Inflammatory macrophage (primary cell): ENCODE measurements at regions not wholly inside any gene's neighbourhood (a gene's known extent, or its start where the extent isn't known, plus 50 kb on each side); places are given as distances from the start of the nearest gene placed in this dataset.

ENCODE experiments used
- DNase-seq, 2 donors: peaks; one replicate each; pipeline ENCODE4 v3.0.0-alpha.2; 2020 to 2022

- no peak for DNase-seq
These were observed 374.0 kb downstream of the HDGFL1 start for GRCh38 chr6:22943327-22943726.

GRCh38 chr6:22949967-22950366 lies 380.6 kb downstream of the HDGFL1 start:
- no peak for DNase-seq

DNA sequence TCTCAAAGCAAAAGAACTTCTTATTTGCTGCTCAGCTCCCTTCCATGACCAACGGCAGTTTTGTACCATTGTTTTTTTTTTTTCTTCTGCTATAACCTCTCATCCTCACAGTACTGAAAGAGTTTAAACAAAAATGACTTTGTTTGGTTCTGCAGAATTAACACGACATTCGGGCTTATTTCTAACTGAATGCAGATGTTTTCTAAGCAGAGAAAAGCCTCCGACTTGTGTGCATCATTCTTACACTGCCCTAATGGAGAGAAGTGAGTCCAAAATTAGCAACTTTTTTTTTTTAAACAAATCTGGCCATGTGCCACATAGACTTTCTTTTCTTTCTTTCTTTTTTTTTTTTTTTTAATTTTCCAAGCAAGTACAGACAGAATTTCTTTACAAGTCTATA lies 382.7 kb downstream of the HDGFL1 start:
- DNase-seq: no peak

DNA sequence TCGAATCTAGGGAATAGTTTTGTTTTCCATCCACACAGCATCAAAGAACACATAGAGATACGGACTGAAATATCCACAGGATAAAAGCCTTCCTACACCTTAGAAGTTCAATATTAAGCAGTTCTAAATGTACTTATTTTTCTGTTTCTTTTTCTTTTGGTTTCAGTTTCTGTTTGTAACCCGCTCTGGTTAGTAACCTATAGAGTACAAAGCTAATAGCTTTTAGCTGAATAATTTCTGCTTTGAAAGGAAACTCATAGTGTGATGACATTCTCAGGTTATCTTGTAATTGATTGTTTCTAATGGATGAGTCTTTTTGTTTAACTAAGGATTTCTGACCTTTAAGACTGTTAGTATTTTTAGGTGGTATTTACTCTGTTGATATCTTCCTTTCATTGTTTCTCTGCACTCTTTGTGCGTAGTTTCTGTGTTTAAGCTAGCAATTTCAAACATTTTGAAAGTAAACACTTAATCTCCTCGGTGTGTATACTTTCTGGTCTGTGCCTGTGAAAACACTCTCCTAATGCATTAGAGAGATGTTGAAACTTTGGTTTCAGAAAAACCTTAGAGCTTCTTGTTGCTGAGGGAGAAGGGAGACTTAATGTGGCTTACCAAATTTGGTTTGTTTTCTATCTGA lies 385.5 kb downstream of the HDGFL1 start:
- no peak for DNase-seq

GRCh38 chr6:22956029-22956681 lies 386.8 kb downstream of the HDGFL1 start:
- DNase-seq: no peak

DNA sequence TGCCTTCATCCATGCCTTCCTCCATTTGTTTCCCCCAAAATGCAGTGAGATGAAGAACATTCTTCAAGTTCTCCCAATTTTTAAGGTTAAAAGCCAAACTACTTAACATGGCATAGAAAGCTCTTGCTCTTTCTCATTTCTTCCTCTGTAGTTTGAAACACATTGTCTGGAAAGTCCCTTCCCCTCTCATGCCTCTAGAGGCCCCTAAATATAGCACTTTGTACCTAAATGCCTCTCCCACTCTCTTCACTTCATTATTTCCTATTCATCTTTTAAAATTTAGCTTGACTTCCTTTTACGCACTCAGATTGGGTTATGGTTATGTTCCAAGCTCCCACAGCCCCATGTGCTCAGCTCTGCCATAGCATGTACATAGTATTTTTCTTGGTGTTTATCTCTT lies 389.3 kb downstream of the HDGFL1 start:
- DNase-seq: no peak

DNA sequence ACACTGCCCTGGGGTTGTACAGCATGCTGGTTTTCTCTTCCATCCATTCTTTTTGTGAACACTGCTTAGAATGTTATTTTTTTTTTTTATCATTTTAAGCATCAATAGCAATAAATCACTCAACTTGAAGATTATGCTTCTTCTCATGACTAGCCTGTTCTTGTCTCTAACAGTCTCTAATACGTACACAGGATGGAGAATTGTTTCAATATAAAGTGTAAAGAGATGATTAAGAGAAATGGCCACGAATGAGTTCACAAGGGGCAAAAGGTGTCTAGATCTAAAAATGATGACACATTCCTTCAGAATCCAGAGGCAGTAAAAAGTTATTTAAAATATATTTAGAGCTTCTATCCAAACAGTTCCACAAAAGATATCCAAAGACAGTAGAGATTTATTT lies 390.2 kb downstream of the HDGFL1 start:
- DNase-seq: no peak

GRCh38 chr6:22964334-22964733 lies 395.0 kb downstream of the HDGFL1 start:
- no peak for DNase-seq

DNA sequence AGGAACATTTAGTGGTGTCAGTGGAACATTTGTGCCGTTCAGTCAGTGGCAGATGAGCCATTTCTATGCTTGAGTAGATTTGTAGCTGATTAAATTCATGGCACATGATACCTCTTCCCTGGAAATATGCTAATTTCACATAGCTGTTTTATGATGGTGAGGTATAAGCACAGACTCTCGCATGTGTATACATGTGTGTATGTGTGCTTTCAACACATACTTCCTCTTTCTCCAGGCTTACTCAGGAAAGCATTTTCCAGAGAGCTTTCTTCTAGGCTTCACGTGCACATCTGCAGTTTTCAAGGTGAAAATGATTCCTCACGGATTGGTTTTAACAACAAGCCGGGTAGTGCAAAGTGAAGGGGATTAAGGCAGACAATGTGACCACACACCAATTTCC lies 396.5 kb downstream of the HDGFL1 start:
- DNase-seq: no peak

DNA sequence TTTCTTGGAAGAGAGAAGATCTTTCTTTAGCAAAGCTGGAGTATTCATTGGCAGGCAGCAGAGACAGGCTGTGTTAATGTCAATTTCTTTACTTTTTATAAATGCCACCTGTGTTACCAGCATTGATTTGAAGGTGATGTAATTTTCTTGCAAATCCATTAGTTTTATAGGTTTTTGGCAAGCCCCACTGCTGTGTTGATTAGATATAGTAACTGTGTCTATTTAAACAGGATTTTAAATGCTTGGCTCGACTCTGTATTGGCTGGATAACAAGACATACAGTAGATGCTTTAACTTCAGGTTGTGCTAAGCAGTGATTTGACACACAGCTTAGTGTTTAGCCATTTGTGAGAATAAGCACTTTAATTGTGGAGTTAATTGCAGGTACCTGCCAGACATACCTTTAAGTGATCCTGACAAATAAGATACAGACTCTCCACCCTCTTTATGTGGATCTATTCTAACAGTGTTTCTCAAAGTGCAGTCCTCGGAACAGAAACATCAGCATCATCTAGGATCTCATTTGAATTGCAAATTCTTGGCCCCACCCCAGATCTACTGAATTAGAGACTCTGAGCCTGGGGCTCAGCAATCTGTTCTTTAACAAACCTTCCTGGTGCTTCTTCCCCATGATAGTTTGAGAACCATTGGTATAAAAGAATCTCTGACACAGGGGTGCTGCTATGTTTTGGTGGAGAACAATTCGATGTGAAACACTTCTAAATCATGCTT lies 397.5 kb downstream of the HDGFL1 start:
- DNase-seq: no peak

GRCh38 chr6:22970004-22970403 lies 400.6 kb downstream of the HDGFL1 start:
- DNase-seq: no peak

GRCh38 chr6:22972771-22973170 lies 403.4 kb downstream of the HDGFL1 start:
- no peak for DNase-seq

GRCh38 chr6:22975079-22975478 lies 405.7 kb downstream of the HDGFL1 start:
- DNase-seq: no peak

DNA sequence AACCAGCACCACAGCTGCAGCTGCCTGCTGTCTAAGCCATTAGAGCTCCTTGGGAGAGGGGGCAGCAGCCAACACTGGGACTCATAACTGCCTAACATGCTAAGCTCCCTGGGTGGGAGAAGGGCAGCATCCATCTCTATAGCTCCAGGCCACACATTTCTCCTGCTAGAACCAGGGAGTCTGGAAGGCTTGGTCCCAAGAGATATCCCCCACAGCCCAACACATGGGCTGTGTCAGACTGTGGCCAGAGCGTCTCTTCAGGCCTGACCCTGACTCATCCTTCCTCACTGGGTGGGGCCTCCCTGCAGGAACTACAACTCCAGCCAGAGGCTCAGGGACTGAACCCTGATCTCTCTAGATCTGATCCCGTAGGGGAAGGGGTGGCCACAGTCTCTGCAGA lies 411.1 kb downstream of the HDGFL1 start:
- no peak for DNase-seq

DNA sequence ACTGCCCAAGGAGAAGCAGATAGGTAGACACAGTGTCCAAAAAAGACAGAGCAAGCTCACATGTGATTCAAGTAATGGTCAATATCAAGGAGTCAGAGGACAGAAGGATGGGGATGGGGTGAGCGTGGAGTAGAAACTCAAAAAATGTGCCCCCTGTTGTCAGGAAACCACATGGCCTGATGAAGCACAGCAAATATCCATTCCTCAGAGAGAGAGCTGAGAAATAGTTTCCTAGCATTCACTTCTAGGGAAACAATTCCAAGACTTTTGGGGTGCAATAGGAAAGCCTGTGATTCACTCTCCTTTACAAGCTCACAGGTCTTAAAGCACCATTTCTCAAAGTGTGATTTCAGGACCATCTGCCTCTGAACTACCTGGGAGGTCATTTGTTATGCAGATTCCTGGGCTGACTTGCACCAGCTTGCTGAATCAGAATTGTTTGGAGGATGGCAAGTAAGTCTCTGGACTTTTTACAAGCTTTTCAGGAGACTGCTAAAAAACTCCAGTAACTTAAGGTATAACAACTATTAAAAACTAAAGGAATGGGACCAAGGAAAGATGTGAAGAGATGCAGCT lies 432.8 kb downstream of the HDGFL1 start:
- DNase-seq: no peak

GRCh38 chr6:23003671-23004467 lies 434.5 kb downstream of the HDGFL1 start:
- no peak for DNase-seq

DNA sequence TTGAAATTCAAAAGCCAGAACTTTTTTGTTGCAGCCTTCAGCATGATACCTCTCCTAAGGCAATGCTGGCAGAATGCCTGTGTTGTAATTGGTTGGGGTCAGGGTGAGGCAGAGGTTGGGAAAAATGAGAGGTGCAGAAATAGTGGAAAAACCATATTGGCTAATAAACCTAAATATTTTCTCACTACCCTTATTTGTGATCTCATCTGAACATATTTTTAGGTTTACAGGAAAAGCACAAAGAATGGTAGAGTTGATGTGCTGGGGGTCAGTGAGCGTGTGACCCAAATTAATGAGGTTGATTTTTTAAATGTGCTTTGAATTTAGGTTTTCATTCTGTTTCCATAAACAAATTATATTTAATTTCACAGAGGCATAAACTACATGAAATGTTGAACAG lies 437.3 kb downstream of the HDGFL1 start:
- no peak for DNase-seq

GRCh38 chr6:23011615-23012014 lies 442.2 kb downstream of the HDGFL1 start:
- no peak for DNase-seq

- no peak for DNase-seq
These were observed 444.4 kb downstream of the HDGFL1 start for GRCh38 chr6:23013776-23014175.

DNA sequence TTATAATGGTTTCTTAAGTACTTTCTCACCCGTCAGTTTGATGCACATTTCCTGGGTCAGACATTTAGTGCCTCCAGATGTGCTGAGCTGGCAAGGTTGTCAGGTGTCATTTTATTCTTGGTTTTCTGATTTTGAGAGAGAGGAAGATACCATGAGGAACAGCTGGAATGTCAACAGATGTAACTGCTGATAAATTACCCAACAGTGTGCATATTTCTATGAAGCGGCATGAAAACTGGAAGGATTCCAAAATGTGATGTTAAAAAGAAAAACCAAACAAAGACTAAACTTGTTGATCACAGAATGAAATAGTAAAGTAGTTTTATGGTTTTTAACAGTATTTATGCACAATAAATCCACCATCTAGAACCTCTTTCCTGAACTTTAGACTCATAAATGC lies 447.3 kb downstream of the HDGFL1 start:
- DNase-seq: no peak

DNA sequence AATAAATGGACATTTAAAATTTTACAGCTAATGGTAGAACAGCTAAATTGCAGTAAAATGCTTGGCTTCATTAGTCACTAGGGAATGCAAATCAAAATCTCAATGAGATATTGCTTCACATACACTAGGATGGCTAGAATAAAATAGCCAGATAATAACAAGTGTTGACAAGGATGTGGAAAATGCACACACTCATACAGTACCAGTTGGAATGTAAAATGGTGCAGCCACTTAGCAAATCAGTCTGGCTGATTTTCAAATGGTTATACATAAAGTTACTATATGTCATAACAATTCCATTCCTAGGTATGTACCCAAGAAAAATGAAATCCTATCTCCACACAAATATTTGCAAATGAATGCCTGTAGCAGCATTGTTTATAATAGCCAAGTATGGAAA lies 452.1 kb downstream of the HDGFL1 start:
- DNase-seq: no peak

GRCh38 chr6:23027281-23027680 lies 457.9 kb downstream of the HDGFL1 start:
- DNase-seq: no peak

GRCh38 chr6:23031986-23032385 lies 462.6 kb downstream of the HDGFL1 start:
- DNase-seq: no peak
